GM12892 (cell line): ENCODE measurements at regions not wholly inside any gene's neighbourhood (a gene's known extent, or its start where the extent isn't known, plus 50 kb on each side); places are given as distances from the start of the nearest gene placed in this dataset.
"Not testable (repeated sequence)": the region's sequence is repeated elsewhere in the genome, so short reads cannot be mapped to it uniquely, and the experiment has no call there.

Experiments used
- POLR2A ChIP-seq: IDR thresholded peaks from 2 replicates; pipeline ENCODE4 v1.6.1; 2011; ENCODE audit warnings: low read depth, low read length, control low read depth
- POLR2AphosphoS5 ChIP-seq: IDR thresholded peaks from 2 replicates; pipeline ENCODE4 v1.6.1; 2011; ENCODE audit warnings: low read depth, low read length, control low read depth

- TF ChIP-seq POLR2AphosphoS5, POLR2A: not testable (repeated sequence)
Measured at GRCh38 chr11:92074498-92074897, 150.1 kb upstream of the FAT3 start.
